ENCODE measurements at regions not wholly inside any gene's neighbourhood (a gene's known extent, or its start where the extent isn't known, plus 50 kb on each side); places are given as distances from the start of the nearest gene placed in this dataset.

DNA sequence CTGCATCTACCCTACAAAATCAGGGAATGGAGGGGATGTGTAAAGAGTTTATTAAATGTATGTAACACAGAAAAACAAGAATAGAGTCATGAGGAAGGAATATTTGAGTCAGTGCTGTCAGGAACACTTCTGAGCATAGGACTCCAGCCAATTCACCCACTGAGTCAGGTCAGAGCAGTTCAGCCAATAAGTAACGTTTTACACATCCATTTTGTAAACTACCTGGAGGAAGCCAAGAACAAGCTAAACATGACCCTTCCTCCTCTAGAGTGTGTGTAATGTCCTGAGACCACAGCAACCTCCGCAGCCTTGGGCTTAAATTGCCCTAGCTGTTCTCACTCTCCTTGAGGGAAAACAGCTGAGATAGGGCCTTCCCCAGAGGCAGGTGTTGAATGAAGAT, 691.5 kb upstream of the LRRN3 start:
- Histone ChIP-seq H3K4me3 (ENCODE audit: low read length) (no peak overlapping the region), H3K27me3 (ENCODE audit: control insufficient read depth, insufficient read depth, low read length) (no peaks in the 10 kb centered on the region), H3K27ac (ENCODE audit: low read length) (no peak overlapping the region), H3K4me1 (ENCODE audit: control insufficient read depth, insufficient read depth, low read length) (no peaks in the 10 kb centered on the region), H3K9me3 (ENCODE audit: control insufficient read depth, insufficient read depth, low read length) (no peaks in the 10 kb centered on the region), H3K36me3 (ENCODE audit: control insufficient read depth, insufficient read depth, low read length) (no peaks in the 10 kb centered on the region)
- WGBS (ENCODE audit: insufficient coverage, insufficient read length), result no CpG with 5 or more reads among the region's 2 CpGs
- no peak for DNase-seq (ENCODE audit: low read depth, low spot score)

DNA sequence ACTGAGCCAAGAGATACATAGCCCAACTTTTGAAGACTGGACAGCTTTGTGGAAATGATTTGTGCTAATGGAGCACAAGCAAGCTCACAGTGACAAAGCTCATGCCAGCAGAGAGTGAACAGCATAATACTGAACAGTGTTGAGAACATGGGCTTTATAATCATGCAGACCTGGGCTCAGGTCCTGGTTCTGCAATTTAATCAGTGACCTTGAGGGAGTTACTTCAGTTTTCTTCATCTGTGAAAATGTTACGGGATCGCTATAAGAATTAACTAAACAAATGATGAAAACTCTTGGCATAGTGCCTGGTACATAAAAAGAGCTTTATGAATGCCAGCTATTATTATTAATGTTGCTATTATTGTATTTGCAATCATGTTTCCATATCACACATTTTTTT, 690.5 kb upstream of the LRRN3 start:
- no CpG with 5 or more reads among the region's 2 CpGs for WGBS (ENCODE audit: insufficient coverage, insufficient read length)
- no peak overlapping the region for H3K4me3 ChIP-seq (ENCODE audit: low read length)
- H3K36me3 ChIP-seq (ENCODE audit: control insufficient read depth, insufficient read depth, low read length), result no peaks in the 10 kb centered on the region
- no peaks in the 10 kb centered on the region for H3K27me3 ChIP-seq (ENCODE audit: control insufficient read depth, insufficient read depth, low read length)
- no peaks in the 10 kb centered on the region for H3K9me3 ChIP-seq (ENCODE audit: control insufficient read depth, insufficient read depth, low read length)
- no peak overlapping the region for H3K27ac ChIP-seq (ENCODE audit: low read length)
- no peaks in the 10 kb centered on the region for H3K4me1 ChIP-seq (ENCODE audit: control insufficient read depth, insufficient read depth, low read length)
- no peak for DNase-seq (ENCODE audit: low read depth, low spot score)

DNA sequence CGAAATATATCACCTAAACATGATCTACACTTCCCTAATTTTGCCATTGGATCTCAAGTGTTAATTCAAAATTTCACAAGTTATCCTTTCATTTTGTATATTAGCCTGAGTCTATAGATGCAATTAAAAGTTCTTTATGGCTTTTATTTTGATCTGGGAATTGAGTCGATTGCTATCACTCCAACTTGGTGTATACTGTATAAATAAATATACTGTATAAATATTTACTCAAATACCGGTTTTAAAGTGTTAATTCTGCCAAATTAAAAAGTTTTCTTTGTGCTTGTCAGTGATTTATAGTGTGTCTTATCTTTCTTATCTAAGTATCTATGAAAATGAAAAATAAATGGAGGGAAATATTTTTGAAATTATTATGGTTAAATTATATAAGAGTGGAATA, 683.7 kb upstream of the LRRN3 start:
- Histone ChIP-seq H3K9me3 (ENCODE audit: control insufficient read depth, insufficient read depth, low read length) (no peaks in the 10 kb centered on the region), H3K4me3 (ENCODE audit: low read length) (no peak overlapping the region), H3K36me3 (ENCODE audit: control insufficient read depth, insufficient read depth, low read length) (no peaks in the 10 kb centered on the region), H3K27me3 (ENCODE audit: control insufficient read depth, insufficient read depth, low read length) (no peaks in the 10 kb centered on the region), H3K27ac (ENCODE audit: low read length) (no peak overlapping the region), H3K4me1 (ENCODE audit: control insufficient read depth, insufficient read depth, low read length) (no peaks in the 10 kb centered on the region)
- DNase-seq (ENCODE audit: low read depth, low spot score), result no peak
- WGBS (ENCODE audit: insufficient coverage, insufficient read length), result 100% methylated on average over 1 of the region's 3 CpGs

DNA sequence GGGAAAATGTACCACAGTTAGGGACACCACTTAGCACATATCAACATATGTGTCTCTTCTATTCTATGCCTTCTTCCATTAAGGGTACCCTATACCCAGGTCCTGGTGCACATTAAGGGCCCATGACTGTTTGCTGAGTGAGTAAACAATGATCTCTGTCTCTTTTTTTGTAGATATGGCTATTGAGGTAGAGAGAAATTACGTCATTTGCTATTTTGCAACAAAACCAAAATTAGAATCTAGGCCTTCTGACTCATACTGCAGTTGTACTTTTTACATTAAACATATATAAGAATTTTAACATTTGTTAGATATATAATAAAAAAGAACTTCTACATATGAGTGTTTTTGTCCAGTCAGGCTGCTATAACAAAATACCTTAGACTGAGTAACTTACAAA, 683.2 kb upstream of the LRRN3 start:
- no CpG with 5 or more reads among the region's 1 CpG for WGBS (ENCODE audit: insufficient coverage, insufficient read length)
- H3K4me1 ChIP-seq (ENCODE audit: control insufficient read depth, insufficient read depth, low read length), result no peaks in the 10 kb centered on the region
- H3K9me3 ChIP-seq (ENCODE audit: control insufficient read depth, insufficient read depth, low read length), result no peaks in the 10 kb centered on the region
- H3K27ac ChIP-seq (ENCODE audit: low read length), result no peak overlapping the region
- H3K27me3 ChIP-seq (ENCODE audit: control insufficient read depth, insufficient read depth, low read length), result no peaks in the 10 kb centered on the region
- no peak for DNase-seq (ENCODE audit: low read depth, low spot score)
- no peaks in the 10 kb centered on the region for H3K36me3 ChIP-seq (ENCODE audit: control insufficient read depth, insufficient read depth, low read length)
- no peak overlapping the region for H3K4me3 ChIP-seq (ENCODE audit: low read length)

DNA sequence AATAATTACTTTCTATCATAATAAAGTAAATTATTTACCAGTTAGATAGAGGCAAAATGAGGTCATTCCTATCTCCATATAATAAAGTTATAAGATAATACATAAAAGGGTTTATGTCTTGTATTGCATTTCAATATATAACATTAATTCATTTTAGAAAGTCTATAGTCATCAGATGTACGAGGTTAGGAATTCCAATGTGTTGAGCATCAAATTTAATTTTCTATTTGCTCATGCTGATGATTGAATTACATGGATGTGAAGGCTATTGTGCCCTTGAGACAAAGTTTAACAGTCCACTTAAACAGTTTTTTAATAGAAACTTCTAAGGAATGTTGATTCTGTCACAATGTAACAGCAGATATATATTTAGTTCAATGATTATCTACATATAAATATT, 678.3 kb upstream of the LRRN3 start:
- Histone ChIP-seq H3K36me3 (ENCODE audit: control insufficient read depth, insufficient read depth, low read length) (no peaks in the 10 kb centered on the region), H3K4me3 (ENCODE audit: low read length) (no peak overlapping the region), H3K4me1 (ENCODE audit: control insufficient read depth, insufficient read depth, low read length) (no peaks in the 10 kb centered on the region), H3K9me3 (ENCODE audit: control insufficient read depth, insufficient read depth, low read length) (no peaks in the 10 kb centered on the region), H3K27me3 (ENCODE audit: control insufficient read depth, insufficient read depth, low read length) (no peaks in the 10 kb centered on the region), H3K27ac (ENCODE audit: low read length) (no peak overlapping the region)
- WGBS (ENCODE audit: insufficient coverage, insufficient read length), result no CpG with 5 or more reads among the region's 1 CpG
- no peak for DNase-seq (ENCODE audit: low read depth, low spot score)

DNA sequence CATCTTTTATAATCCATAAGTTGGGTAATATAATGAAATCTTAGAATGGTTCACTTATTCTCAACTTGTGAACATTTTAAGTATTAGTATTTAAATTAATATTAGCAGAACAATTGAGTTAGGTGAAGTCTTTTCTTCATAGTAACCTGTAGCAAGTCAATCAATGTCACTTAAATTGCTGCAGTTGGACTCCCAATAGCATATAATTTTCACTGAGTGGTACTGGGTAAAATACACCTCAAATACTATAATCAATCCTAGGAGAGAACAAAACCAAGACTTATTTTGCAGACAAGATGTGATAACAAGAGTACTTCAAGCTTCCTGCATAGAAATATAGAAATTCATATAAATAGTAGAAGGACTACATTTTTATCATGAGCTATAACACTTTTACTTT, 677.9 kb upstream of the LRRN3 start:
- no peaks in the 10 kb centered on the region for H3K27me3 ChIP-seq (ENCODE audit: control insufficient read depth, insufficient read depth, low read length)
- no peak overlapping the region for H3K27ac ChIP-seq (ENCODE audit: low read length)
- no peak overlapping the region for H3K4me3 ChIP-seq (ENCODE audit: low read length)
- H3K4me1 ChIP-seq (ENCODE audit: control insufficient read depth, insufficient read depth, low read length), result no peaks in the 10 kb centered on the region
- no peak for DNase-seq (ENCODE audit: low read depth, low spot score)
- H3K9me3 ChIP-seq (ENCODE audit: control insufficient read depth, insufficient read depth, low read length), result no peaks in the 10 kb centered on the region
- H3K36me3 ChIP-seq (ENCODE audit: control insufficient read depth, insufficient read depth, low read length), result no peaks in the 10 kb centered on the region

DNA sequence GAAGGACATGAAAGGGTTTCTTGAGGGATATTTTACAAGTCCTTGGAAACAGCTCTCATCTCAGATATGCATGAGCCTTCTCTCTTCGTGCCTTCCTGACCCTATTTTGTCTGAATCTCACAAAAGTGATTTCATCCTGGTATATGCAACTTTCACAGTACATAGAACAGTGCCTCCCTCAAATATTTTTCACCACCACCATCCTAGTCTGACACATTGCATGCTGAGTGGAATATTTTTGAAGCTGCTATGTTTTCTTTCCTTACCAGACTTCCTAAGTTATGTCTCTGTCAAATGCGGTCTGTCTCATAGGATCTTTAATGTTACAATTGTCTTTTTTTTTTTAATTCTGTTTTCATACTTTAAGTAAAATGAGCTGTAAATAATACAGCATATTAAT, 673.3 kb upstream of the LRRN3 start:
- Histone ChIP-seq H3K36me3 (ENCODE audit: control insufficient read depth, insufficient read depth, low read length) (no peaks in the 10 kb centered on the region), H3K27ac (ENCODE audit: low read length) (no peak overlapping the region), H3K9me3 (ENCODE audit: control insufficient read depth, insufficient read depth, low read length) (no peaks in the 10 kb centered on the region), H3K27me3 (ENCODE audit: control insufficient read depth, insufficient read depth, low read length) (no peaks in the 10 kb centered on the region), H3K4me1 (ENCODE audit: control insufficient read depth, insufficient read depth, low read length) (no peaks in the 10 kb centered on the region), H3K4me3 (ENCODE audit: low read length) (no peak overlapping the region)
- no CpG with 5 or more reads among the region's 2 CpGs for WGBS (ENCODE audit: insufficient coverage, insufficient read length)
- DNase-seq (ENCODE audit: low read depth, low spot score), result no peak

DNA sequence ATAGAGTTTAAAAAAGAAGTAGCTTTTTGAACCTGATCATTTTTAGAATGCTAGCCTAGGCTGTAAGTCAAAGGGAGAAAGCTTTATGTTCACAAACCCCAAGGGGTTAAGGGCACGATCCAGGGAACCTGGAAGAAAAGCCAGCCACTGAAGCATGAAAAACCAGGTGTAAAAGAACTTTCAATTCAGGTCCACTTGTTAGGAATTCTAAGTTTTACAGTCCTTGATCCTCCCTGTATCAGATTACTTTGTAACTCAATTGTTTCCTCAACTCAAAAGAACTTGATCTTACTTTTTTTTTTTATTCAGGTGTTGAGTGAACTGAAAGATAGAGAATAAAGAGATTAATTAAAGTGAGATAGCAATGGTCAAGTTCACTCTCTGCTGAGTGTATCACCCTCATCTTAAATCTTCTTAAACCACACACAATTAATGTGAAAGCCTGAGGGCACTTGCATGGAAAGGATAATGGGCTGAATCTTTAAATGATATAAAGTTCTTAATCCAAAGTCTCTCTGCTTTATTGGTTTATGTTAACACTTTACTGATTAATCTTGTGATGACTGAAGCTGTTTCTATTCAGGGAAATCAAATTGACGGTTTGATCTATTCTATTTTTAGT, 672.2 kb upstream of the LRRN3 start:
- H3K4me1 ChIP-seq (ENCODE audit: control insufficient read depth, insufficient read depth, low read length), result no peaks in the 10 kb centered on the region
- H3K27ac ChIP-seq (ENCODE audit: low read length), result no peak overlapping the region
- H3K4me3 ChIP-seq (ENCODE audit: low read length), result no peak overlapping the region
- H3K27me3 ChIP-seq (ENCODE audit: control insufficient read depth, insufficient read depth, low read length), result no peaks in the 10 kb centered on the region
- no CpG with 5 or more reads among the region's 2 CpGs for WGBS (ENCODE audit: insufficient coverage, insufficient read length)
- no peaks in the 10 kb centered on the region for H3K36me3 ChIP-seq (ENCODE audit: control insufficient read depth, insufficient read depth, low read length)
- DNase-seq (ENCODE audit: low read depth, low spot score), result no peak
- no peaks in the 10 kb centered on the region for H3K9me3 ChIP-seq (ENCODE audit: control insufficient read depth, insufficient read depth, low read length)

DNA sequence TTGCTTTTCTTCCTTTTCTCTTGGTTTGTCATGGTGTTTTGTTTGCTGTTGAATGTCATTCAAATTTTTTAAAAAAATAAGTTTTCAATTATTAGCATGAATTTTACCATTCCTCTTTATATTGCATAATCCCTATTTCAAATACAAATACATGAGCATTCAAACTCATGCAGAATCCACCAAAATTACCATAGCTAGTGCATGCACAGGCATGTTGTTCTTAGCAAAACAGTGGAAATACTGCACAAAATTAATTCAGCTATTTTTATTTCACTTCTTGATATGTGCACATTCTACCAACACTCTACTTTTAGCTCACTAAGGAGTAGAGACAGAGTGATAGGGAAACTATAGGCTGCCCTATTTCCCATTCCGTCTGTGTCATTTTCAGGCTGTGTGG, 670.1 kb upstream of the LRRN3 start:
- Histone ChIP-seq H3K4me1 (ENCODE audit: control insufficient read depth, insufficient read depth, low read length) (no peaks in the 10 kb centered on the region), H3K9me3 (ENCODE audit: control insufficient read depth, insufficient read depth, low read length) (no peaks in the 10 kb centered on the region), H3K4me3 (ENCODE audit: low read length) (no peak overlapping the region), H3K27me3 (ENCODE audit: control insufficient read depth, insufficient read depth, low read length) (no peaks in the 10 kb centered on the region), H3K36me3 (ENCODE audit: control insufficient read depth, insufficient read depth, low read length) (no peaks in the 10 kb centered on the region), H3K27ac (ENCODE audit: low read length) (no peak overlapping the region)
- no CpG with 5 or more reads among the region's 1 CpG for WGBS (ENCODE audit: insufficient coverage, insufficient read length)
- no peak for DNase-seq (ENCODE audit: low read depth, low spot score)

DNA sequence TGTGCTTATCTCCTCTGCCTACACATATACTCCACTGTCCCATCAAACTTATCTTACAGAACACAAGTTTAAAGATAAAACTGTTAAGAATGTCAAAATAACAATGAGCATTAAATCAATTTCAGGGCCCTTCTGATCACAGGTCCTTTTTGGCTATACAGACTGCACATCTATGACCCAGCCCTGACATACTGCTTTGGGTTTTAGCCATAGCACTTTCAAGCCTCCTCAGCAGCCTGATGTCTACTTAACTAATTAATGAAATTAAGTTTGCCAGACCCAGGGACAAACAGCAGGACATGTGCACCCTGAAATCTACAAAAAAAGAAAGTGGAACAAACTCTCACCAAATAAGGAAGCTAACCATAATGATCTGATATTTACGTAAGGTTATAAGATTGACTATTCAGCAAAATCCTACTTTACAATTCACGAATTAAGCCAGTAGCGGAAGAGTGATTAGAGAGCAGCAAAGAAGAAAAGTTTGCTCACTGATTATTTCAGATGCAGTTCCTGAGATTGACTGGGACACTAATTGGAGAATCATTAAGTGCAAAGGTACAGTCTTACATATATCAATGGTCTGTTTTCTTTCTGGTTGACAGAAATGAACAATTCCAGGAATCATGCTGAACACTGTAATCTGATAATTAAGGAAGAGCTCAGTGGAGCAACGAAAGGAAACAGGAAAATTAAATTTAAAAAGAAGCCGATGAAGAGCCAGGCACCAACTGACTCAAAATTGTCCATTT, 669.3 kb upstream of the LRRN3 start:
- WGBS (ENCODE audit: insufficient coverage, insufficient read length), result no CpG with 5 or more reads among the region's 5 CpGs
- Histone ChIP-seq H3K27ac (ENCODE audit: low read length) (no peak overlapping the region), H3K4me3 (ENCODE audit: low read length) (no peak overlapping the region), H3K4me1 (ENCODE audit: control insufficient read depth, insufficient read depth, low read length) (no peaks in the 10 kb centered on the region), H3K27me3 (ENCODE audit: control insufficient read depth, insufficient read depth, low read length) (no peaks in the 10 kb centered on the region), H3K36me3 (ENCODE audit: control insufficient read depth, insufficient read depth, low read length) (no peaks in the 10 kb centered on the region), H3K9me3 (ENCODE audit: control insufficient read depth, insufficient read depth, low read length) (no peaks in the 10 kb centered on the region)
- DNase-seq (ENCODE audit: low read depth, low spot score), result no peak

DNA sequence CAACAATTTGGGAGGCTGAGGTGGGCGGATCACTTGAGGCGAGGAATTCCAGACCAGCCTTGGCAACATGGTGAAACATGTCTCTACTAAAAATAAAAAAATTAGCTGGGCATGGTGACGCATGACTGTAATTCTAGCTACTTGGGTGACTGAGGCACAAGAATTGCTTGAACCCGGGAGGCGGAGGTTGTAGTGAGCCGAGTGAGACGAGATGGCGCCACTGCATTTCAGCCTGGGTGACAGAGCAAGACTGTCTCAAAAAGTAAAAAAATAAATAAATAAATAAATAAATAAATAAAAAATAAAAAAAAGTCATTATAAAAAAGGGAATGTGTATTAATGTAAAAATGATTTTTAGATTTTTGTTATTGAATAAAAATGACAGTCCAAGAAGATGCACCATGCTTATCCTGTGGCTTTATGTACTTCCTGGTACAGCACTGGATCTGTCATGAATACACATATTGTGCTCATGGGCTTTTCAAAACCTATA, 658.8 kb upstream of the LRRN3 start:
- WGBS (ENCODE audit: insufficient coverage, insufficient read length), result no CpG with 5 or more reads among the region's 8 CpGs
- Histone ChIP-seq H3K9me3 (ENCODE audit: control insufficient read depth, insufficient read depth, low read length) (no peaks in the 10 kb centered on the region), H3K27me3 (ENCODE audit: control insufficient read depth, insufficient read depth, low read length) (no peaks in the 10 kb centered on the region), H3K36me3 (ENCODE audit: control insufficient read depth, insufficient read depth, low read length) (no peaks in the 10 kb centered on the region), H3K4me3 (ENCODE audit: low read length) (no peak overlapping the region), H3K27ac (ENCODE audit: low read length) (no peak overlapping the region), H3K4me1 (ENCODE audit: control insufficient read depth, insufficient read depth, low read length) (no peaks in the 10 kb centered on the region)
- DNase-seq (ENCODE audit: low read depth, low spot score), result no peak
